ENCODE measurements at regions not wholly inside any gene's neighbourhood (a gene's known extent, or its start where the extent isn't known, plus 50 kb on each side); places are given as distances from the start of the nearest gene placed in this dataset.

DNA sequence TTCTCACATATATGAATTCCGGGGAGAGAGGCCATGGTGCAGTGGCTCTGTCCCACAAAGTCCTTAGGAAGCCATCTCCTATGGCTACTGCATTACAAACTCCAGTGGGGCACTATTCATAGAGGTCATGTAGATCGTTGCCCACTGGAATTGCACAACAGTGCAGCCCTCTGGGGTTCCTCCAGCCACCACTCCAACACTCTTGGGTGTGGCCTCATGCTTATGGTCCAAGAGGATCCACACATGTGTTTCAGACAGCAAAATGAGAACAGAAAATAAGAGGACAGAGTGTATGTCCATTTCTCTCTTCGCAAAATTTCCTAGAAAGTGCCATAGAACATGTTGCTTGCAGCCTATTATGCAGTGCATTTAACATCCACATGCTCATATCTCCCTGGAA, 444.2 kb upstream of the FAM241A start (continued):
- no peak for TF ChIP-seq RNF2 (IDR thresholded peaks at IDR 0.05; ENCODE audit: borderline replicate concordance, low read depth, low read length, missing control alignments, poor library complexity, severe bottlenecking)
- no peak for TF ChIP-seq CBX8 (IDR thresholded peaks at IDR 0.05; ENCODE audit: borderline replicate concordance, low read depth, low read length)
- no peak for TF ChIP-seq GABPA (IDR thresholded peaks at IDR 0.05; ENCODE audit: borderline replicate concordance, insufficient read depth, low read length)
- no peak for TF ChIP-seq TAF1 (IDR thresholded peaks at IDR 0.05; ENCODE audit: low read depth, low read length)
- TF ChIP-seq CBX5 (IDR thresholded peaks at IDR 0.05; ENCODE audit: low read depth, low read length) = no peak
- TF ChIP-seq CHD2 (IDR thresholded peaks at IDR 0.05; ENCODE audit: low read length) = no peak
